ENCODE measurements at regions not wholly inside any gene's neighbourhood (a gene's known extent, or its start where the extent isn't known, plus 50 kb on each side); places are given as distances from the start of the nearest gene placed in this dataset.

DNA sequence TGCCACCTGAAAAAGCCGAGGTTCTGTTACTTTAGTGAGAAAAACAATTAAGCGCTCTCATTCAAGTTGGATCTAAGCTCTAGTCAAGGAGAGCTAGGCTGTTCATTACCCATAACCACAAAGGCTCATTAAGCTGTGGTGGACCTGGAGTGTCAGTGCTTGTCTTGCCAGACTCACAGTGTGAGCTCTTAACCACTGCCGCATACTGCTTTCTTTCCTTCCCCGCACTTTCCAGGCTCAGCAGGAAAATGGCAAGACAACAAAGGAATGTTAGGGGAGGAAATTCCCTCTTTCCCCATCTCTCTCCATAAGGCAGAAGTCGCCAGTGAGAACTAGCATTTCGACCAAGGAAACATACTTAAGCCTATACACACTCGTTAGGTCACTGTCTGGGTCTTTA is 467.3 kb downstream of the ENC1 start:
- no peak for DNase-seq

GRCh38 chr5:74169701-74170100 is 470.8 kb downstream of the ENC1 start:
- no peak for DNase-seq

DNA sequence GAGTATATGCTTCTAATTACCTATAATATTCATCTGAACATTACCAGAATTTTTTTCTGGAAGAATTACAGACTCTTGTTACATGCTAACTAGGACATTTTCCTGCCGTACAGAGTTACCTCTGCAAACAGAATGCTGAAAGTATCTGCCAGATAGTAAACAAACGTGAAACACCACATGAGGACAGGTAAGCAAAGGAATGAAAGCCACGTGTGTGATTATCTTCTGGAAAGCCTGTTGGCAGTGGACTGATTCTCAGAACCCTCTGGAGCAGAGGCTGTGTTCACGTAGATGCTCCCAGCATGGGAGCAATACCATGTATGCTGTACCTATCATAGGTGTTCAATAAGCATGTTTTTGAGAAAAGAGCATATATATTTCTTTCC is 472.6 kb downstream of the ENC1 start:
- no peak for DNase-seq

- no peak for DNase-seq
These were observed 473.2 kb downstream of the ENC1 start for GRCh38 chr5:74167206-74167929.

DNA sequence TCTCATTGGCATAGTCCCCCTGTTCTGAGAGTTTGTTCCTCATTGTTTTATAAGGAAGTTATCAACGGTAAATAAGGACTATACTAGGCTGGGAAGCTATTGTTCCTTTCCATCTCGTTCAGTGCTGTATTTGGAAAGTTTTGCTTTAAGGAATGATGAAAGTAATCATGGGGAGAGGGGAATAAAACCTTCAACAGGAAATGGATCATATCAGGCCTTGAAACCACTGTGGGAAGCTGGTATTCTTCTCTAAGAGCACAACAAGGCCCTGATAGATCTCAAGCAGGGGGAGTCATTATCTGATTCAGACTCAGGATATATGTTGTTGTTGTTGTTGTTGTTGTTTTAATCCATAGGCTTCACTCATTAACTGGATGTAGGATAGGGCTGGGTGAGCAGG is 474.5 kb downstream of the ENC1 start:
- DNase-seq = no peak

DNA sequence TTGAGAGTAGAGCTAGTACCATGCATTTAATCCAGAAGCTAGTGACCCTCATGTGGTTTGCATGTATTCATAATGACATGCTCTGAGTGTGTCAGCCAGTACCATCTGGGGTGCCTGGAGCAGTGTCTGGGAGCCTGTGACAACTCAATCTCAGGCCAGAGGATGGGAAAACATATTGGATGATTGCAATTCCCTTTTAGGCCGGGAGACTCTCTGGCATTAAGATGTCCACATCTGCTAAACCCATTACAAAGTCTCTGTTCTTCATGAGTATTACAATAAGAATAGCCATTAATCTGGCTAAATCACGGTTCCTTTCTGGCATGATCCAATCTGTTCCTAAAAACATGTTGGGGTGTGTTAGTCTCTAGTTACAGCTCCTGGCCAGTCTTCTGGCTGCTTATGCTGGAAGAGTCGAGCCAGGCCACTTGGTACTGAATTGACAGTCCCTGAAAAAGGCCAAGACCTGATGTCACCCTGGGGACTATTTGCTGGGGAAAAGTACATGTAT is 475.7 kb downstream of the ENC1 start:
- no peak for DNase-seq

- no peak for DNase-seq
These were observed 478.0 kb downstream of the ENC1 start for GRCh38 chr5:74162524-74162923.

DNA sequence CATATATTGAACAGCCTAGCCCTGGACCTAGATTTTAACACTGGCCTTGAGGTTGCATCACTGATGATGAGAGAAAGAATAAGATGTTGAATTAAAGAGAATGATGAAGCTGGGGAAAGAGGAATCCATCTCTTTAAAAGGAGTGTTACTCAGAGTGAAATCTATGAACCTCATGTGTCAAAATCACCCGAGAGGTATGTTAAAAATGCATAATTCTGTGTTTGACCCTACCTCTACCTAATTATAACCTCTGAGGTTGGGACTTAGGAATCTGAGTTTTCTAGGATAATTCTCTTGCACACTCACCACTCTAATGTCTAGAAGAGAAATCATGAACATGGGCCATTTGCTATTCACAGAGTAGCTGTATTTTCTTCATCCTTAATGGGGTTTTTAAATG is 479.4 kb downstream of the ENC1 start:
- DNase-seq = no peak

DNA sequence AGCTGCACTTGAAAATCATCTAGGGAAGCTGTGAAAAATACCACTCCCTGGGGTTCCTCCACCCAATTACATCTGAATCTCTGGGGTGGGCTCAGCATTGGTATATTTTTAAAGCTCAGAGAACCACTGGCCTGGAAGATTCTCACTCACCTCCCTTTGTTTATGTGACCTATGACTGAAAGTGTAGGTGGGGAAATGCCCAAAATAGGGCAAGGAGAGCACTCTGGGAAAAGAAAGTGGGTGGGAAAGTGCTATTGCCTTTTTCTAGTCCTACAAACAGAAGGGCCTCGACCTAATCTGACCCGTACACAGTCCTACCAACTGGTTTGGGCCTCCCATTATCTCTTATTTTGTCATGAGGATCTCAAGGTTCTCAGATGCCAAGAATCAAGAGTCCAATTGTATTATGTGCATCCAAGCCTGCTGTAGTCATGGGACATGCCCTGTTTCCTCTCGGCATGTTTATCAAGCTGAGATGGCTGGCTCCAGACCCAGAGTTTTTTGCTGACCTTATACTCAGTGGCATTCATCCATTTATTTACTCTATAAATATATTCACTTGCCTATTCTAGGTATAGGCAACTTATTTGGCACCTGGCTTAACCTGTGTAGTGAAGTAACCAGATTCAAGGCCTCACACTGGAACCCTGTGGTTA is 483.7 kb downstream of the ENC1 start:
- no peak for DNase-seq

GRCh38 chr5:74155501-74155900 is 485.0 kb downstream of the ENC1 start:
- no peak for DNase-seq

GRCh38 chr5:74154526-74154925 is 486.0 kb downstream of the ENC1 start:
- no peak for DNase-seq

DNA sequence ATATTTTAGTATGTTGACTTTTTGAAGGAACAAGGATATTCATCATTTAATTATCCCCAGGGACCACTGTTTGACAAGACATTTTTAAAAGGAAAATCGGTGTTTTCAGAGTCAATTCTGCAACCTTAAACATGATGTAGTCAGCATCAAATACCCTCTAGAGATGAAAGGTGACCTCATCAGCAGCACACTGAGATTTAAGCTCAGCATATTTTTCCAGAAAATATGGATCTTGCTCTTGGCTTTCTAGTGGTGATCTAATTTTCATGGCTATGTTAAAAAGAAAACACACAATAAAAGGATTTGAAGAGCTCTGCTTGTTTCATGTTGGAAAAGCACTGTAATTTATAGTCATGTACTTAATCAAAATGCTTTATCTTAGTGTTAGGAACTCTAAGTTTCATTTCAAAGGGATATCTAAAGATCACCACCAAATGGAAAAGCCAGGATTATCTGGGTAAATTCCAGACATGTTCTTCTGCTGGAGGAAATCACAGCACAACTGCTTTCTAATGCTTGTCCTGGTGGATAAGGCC is 487.2 kb downstream of the ENC1 start:
- DNase-seq = no peak

DNA sequence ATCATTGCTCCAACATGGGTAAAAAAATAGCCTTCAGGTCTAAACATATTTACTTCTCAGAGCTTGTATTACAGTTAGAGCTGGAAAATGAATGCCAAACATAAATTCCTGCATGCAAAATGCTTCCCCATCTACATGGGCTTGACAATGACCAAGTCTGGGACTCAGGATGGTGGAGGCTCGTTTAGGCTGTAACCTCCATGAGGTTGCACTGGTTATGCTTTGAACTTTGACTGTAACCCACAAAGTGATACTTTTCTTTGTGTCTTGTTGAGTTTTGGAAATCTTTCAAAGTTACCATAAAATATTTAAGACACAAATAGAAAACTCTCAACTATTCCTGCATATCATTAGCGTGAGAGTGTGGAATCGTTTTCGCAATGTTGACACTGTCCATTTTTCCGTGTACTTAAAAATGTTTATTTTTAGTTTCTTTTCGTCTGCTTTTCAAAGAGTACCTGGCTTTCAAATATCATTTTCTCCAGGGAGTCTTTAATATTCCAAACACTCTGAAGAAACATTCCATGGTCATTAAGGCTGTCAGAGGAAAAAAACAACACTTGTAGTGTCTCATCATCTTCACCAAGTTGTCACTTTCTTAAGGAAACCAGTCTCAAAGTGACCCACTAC is 487.8 kb downstream of the ENC1 start:
- no peak for DNase-seq

- DNase-seq = no peak
These were observed 488.4 kb downstream of the ENC1 start for GRCh38 chr5:74152136-74152535.

- no peak for DNase-seq
These were observed 491.1 kb downstream of the ENC1 start for GRCh38 chr5:74149395-74149794.

DNA sequence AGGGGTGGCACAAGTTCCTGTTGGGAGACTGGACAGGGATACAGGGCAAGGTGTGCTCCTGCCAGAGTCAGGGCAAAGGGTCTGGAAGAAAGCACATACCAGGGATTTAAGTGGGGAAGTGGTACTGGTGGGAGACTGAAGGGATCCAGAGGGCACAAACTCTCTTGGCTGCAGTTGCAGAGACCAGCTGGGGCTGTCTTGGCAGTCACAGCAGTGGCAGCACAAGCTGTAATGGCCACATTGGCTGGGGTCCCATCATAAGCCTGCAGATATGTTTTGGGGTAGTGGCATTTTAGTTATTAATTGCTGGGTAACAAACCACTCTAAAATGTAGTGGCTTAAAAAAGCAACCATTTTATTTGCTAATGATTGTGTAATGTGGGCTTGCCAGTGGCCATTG is 492.2 kb downstream of the ENC1 start:
- DNase-seq = no peak

- no peak for DNase-seq
These were observed 493.7 kb downstream of the ENC1 start for GRCh38 chr5:74146796-74147195.

GRCh38 chr5:74145951-74146350 is 494.6 kb downstream of the ENC1 start:
- DNase-seq = no peak

DNA sequence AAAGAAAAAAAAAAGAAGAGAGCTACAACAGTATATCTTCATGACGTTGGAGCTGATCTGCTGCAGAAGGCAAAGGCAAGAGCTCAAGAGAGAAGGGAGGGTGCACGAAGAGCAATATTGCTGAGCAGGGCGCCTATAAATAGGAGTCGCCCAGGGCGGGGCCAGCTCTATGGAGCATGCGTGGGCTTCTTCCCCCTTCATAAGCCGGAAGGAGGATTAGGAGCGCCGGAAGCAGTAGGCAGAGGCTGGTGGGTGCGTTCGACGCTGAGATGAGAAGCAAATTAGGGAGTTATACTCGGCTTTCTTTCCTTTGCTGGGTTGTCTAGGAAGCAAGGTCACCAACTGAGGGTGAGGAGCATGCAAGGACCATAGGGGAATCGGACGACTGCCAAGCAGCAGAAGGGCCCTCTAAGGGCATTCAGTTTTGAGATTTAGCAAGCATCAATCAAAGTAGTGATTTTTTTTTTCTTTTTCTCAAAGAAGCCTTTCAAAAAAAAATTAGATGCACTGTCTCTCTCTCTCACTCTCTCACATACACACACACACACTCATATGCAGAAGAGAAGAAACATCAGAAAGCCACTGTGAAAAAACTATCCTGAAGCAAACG is 496.7 kb downstream of the ENC1 start:
- DNase-seq = no peak

DNA sequence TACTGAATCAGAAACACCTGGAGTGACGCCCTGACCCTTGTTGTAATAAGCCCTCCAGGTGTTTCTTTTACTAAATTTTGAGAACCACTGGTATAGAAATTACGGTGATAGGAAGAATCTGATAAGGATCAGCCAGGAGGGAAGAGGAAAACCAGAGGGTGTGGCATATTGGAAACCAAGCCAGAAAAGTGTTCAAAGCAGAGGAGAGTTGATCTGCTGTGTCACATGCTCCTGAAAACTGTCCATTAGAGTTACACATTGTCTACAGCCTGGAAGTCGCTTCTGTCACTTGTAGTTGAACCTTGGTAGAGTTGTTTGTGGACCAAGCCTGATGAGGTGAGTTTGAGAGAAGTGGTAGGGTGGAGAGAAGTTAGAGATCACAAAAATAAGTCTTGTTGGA is 497.4 kb downstream of the ENC1 start:
- DNase-seq = no peak

DNA sequence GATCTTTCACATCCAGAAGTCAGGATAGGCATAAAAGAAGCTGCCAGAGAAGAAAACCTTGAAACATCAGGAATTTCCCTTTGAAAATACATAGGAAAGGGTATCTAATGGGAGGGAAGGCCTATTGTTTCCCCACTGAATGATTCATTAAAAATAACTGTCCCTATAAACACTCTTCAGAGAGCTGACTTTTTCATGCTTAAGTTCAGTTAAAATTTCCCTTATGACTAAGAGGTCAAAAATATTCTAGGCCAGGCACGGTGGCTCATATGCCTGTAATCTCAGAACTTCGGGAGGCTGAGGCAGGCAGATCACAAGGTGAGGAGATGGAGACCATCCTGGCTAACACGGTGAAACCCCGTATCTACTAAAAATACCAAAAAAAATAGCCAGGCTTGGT is 499.5 kb downstream of the ENC1 start:
- no peak for DNase-seq

- DNase-seq = no peak
These were observed 500.1 kb downstream of the ENC1 start for GRCh38 chr5:74140409-74140808.

GRCh38 chr5:74139589-74139988 is 500.9 kb downstream of the ENC1 start:
- no peak for DNase-seq

GRCh38 chr5:74138721-74139120 is 501.8 kb downstream of the ENC1 start:
- no peak for DNase-seq

Data from NCI-H526 treated with DMSO at 0.1 percent for 48 hours (cell line).